DND-41 (cell line): ENCODE measurements at regions not wholly inside any gene's neighbourhood (a gene's known extent, or its start where the extent isn't known, plus 50 kb on each side); places are given as distances from the start of the nearest gene placed in this dataset.

ENCODE experiments used
- ATAC-seq: fragments of 200-7000 bp; cut with Tn5 transposase; 3 replicates; pipeline ENCODE4 v1.9.1; 2021; ENCODE audit warnings: low read depth; ENCODE audit not compliant: insufficient read depth
- DNase-seq: peaks from one replicate; pipeline ENCODE4 v3.0.0-alpha.2; 2020
- H2AFZ ChIP-seq: 2 replicates; pipeline ENCODE4 v1.6.0; 2012; ENCODE audit warnings: low read depth, low read length
- H3K27ac ChIP-seq: 2 replicates; pipeline ENCODE4 v1.5.1; 2012; ENCODE audit warnings: low read length, inconsistent platforms
- H3K27me3 ChIP-seq: fragments of 200-600 bp; sonication (generic); 2 replicates; pipeline ENCODE4 v1.6.0; 2012; ENCODE audit warnings: low read length, mild to moderate bottlenecking, inconsistent platforms; ENCODE audit not compliant: insufficient read depth, poor library complexity
- H3K36me3 ChIP-seq: 2 replicates; pipeline ENCODE4 v1.5.1; 2012; ENCODE audit warnings: low read length, inconsistent platforms; ENCODE audit not compliant: insufficient read depth
- H3K4me1 ChIP-seq: 2 replicates; pipeline ENCODE4 v1.5.1; 2012; ENCODE audit warnings: mild to moderate bottlenecking, low read length; ENCODE audit not compliant: insufficient read depth
- H3K4me2 ChIP-seq: 2 replicates; pipeline ENCODE4 v1.6.0; 2012; ENCODE audit warnings: mild to moderate bottlenecking, moderate library complexity, low read length, inconsistent platforms; ENCODE audit not compliant: insufficient read depth
- H3K4me3 ChIP-seq, 2 experiments: fragments of 200-600 bp in 1 of 2; shearing (Covaris generic) in 1 of 2; 2 replicates each; pipeline ENCODE4 v1.5.1; 2012 to 2016; ENCODE audit warnings: inconsistent platforms in 2 of 2, low read length in 2 of 2, mild to moderate bottlenecking in 2 of 2, low read depth in 1 of 2, moderate library complexity in 1 of 2
- H3K79me2 ChIP-seq: 2 replicates; pipeline ENCODE4 v1.6.0; 2012; ENCODE audit warnings: low read length, inconsistent platforms; ENCODE audit not compliant: insufficient read depth
- H3K9ac ChIP-seq: 2 replicates; pipeline ENCODE4 v1.6.0; 2012; ENCODE audit warnings: low read depth, mild to moderate bottlenecking, inconsistent platforms, low read length, moderate library complexity
- H3K9me3 ChIP-seq: 2 replicates; pipeline ENCODE4 v1.5.1; 2012; ENCODE audit warnings: low read length, moderate library complexity, mild to moderate bottlenecking, inconsistent platforms; ENCODE audit not compliant: insufficient read depth, severe bottlenecking
- H4K20me1 ChIP-seq: 2 replicates; pipeline ENCODE4 v1.6.0; 2012; ENCODE audit warnings: low read length; ENCODE audit not compliant: insufficient read depth
- EZH2 ChIP-seq: IDR thresholded peaks from 3 replicates; pipeline ENCODE4 v1.6.1; 2012; ENCODE audit warnings: borderline replicate concordance, low read depth, mild to moderate bottlenecking, moderate library complexity, low read length, inconsistent platforms; ENCODE audit not compliant: severe bottlenecking
- TF ChIP-seq, protein P1 (sequence below): IDR thresholded peaks from 2 replicates; pipeline ENCODE4 v1.5.1; 2012; ENCODE audit warnings: borderline replicate concordance, low read length, moderate library complexity, mild to moderate bottlenecking; ENCODE audit not compliant: poor library complexity, severe bottlenecking; ENCODE audit errors: extremely low read depth

DNA sequence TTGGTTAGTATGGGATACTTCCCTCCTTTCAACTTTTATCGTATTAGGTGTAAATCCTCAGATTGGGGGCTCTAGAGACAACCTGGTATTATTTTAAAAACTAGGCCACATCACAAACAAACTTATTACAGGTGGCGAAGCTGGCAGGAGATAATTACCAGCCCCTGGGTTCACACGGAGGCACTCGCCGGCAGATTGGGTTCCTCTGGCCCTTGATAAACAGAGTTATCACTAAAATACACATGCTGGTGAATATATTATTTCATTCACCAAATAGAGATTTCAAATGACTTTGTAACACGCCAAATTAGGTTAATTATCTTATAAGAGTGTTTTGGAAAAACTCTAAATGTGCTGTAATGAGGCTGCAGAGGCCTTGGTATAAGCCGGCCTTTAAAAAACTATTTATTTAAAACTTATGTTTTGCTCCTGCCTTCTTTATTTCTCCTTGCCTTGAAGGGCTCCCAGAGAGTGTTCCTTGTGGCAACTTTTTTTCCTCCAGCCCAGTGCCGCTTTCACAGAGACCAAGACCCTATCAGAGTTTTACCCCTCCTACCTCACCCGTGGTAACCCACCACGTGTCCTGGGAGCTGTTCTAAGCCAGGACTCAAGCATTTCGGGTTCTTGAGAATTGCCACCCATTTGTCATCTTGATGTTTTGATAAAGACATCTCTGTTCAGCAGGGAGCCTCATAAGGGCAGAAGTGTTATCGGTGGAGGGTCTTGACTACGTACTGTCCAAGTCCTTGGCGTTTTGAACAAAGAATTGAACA, 468.6 kb upstream of the CFAP20DC start:
- no peak for DNase-seq
- Histone ChIP-seq H3K79me2 (no peaks in the 10 kb centered on the region), H2AFZ (no peak overlapping the region)

DNA sequence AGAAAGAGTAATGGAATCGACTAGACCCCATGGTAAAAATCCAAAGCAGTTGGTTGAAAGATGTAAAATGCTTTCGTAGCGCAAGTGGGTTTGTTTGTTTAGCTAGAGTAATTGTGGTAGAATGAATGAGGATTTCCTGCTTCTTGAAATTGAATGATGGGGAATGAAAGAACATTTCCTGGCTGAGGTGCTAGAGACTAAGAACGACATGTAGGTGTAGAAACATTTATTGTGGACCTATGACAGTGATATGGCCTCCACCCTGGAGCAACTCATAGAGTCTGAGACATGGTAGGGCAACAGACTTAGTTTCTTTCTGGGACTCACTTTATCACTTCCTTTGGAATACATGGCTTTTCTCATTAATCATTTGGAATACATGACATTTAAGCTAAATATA, 467.6 kb upstream of the CFAP20DC start:
- H4K20me1 ChIP-seq: no peaks in the 10 kb centered on the region
- H3K9me3 ChIP-seq: no peaks in the 10 kb centered on the region
- H3K79me2 ChIP-seq: no peaks in the 10 kb centered on the region
- peaks cover 22% of the 10 kb centered on the region for H3K4me1 ChIP-seq
- H3K36me3 ChIP-seq: no peaks in the 10 kb centered on the region
- DNase-seq (no peak), ATAC-seq (no peak)
- H3K27ac ChIP-seq: no peak overlapping the region
- no peak for TF ChIP-seq EZH2
- no peaks in the 10 kb centered on the region for H3K27me3 ChIP-seq
- H3K9ac ChIP-seq: no peak overlapping the region
- no peak overlapping the region for H3K4me2 ChIP-seq
- H2AFZ ChIP-seq: no peak overlapping the region
- no peak overlapping the region for H3K4me3 ChIP-seq

More for the DNA sequence above, 468.6 kb upstream of the CFAP20DC start:
- ATAC-seq: no peak
- H3K27ac ChIP-seq: no peak overlapping the region
- H3K9me3 ChIP-seq: no peaks in the 10 kb centered on the region
- no peak overlapping the region for H3K9ac ChIP-seq
- no peak overlapping the region for H3K4me2 ChIP-seq
- no peak overlapping the region for H3K4me3 ChIP-seq
- H3K36me3 ChIP-seq: no peaks in the 10 kb centered on the region
- H3K4me1 ChIP-seq: peaks cover 22% of the 10 kb centered on the region
- no peaks in the 10 kb centered on the region for H3K27me3 ChIP-seq
- TF ChIP-seq EZH2: no peak
- TF ChIP-seq, protein P1, sequence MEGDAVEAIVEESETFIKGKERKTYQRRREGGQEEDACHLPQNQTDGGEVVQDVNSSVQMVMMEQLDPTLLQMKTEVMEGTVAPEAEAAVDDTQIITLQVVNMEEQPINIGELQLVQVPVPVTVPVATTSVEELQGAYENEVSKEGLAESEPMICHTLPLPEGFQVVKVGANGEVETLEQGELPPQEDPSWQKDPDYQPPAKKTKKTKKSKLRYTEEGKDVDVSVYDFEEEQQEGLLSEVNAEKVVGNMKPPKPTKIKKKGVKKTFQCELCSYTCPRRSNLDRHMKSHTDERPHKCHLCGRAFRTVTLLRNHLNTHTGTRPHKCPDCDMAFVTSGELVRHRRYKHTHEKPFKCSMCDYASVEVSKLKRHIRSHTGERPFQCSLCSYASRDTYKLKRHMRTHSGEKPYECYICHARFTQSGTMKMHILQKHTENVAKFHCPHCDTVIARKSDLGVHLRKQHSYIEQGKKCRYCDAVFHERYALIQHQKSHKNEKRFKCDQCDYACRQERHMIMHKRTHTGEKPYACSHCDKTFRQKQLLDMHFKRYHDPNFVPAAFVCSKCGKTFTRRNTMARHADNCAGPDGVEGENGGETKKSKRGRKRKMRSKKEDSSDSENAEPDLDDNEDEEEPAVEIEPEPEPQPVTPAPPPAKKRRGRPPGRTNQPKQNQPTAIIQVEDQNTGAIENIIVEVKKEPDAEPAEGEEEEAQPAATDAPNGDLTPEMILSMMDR: no peak
- no peaks in the 10 kb centered on the region for H4K20me1 ChIP-seq

DNA sequence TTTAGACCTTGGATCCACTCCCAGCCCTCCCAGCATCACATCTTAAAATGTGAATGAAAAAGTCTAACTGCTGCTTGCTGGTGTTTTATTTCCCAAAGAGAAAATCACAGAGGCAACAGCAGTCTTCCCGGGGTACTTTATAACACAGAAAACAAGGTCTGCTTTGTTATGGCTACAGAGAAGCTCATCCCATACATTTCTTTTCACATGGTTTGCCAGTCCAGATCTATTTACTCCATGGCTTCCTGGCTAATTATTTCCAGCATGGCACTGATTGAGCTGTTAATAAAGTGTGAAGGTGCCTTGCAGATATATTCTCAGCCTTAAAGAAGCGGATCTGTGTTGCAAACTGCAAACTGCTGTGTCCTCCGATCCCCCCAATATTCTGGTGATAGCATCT, 466.1 kb upstream of the CFAP20DC start:
- Histone ChIP-seq H3K4me3 (no peak overlapping the region), H3K9ac (peak overlapping the region; percentile 39; the same call in 1 of the 2 replicates), H3K36me3 (no peaks in the 10 kb centered on the region), H3K79me2 (no peaks in the 10 kb centered on the region), H3K4me2 (peak overlapping the region; percentile 50; the same call in 1 of the 2 replicates), H3K4me1 (peaks cover 26% of the 10 kb centered on the region), H3K27ac (no peak overlapping the region; the same call in 1 of the 2 replicates), H4K20me1 (no peaks in the 10 kb centered on the region), H3K27me3 (no peaks in the 10 kb centered on the region), H2AFZ (no peak overlapping the region), H3K9me3 (no peaks in the 10 kb centered on the region)
- ATAC-seq (no peak), DNase-seq (no peak)
- TF ChIP-seq, protein P1: no peak
- TF ChIP-seq EZH2: no peak

DNA sequence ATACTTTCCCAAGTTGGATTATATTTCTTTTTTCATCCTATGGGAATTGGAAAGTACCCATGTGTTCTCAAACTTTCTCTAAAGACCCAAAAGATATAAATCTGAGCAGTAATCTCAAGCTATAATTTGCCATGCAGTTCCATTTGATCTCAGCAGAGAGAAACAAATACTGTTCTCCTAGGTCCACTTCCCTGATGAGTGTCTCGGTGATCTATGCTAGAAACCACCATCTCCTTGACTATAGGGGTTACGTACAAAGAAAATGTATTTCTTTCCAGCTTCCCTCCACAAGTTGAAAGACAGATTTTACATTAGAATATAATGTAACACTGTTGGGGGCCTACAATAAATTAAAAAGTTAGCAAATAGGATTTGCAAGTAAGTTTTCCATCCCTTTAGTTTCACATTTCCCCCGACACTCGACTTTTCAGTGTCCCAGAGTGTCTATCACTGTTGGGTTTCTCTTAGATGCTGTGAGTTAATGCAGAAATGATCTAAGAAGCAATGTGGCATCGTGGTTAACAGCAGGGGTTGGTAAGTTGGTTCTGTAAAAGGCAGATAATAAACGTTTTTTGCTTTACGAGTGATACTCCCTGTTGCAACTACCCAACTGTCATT, 465.1 kb upstream of the CFAP20DC start:
- TF ChIP-seq, protein P1: no peak
- TF ChIP-seq EZH2: no peak
- no peaks in the 10 kb centered on the region for H3K27me3 ChIP-seq
- peak overlapping the region in 1 of 2 experiments; percentile 45; a peak in 2 of 4 replicates for H3K4me3 ChIP-seq
- H3K36me3 ChIP-seq: no peaks in the 10 kb centered on the region
- H2AFZ ChIP-seq: peak overlapping the region; percentile 61
- no peaks in the 10 kb centered on the region for H3K79me2 ChIP-seq
- H3K9ac ChIP-seq: peak overlapping the region; percentile 39
- H4K20me1 ChIP-seq: no peaks in the 10 kb centered on the region
- H3K4me2 ChIP-seq: peak overlapping the region; percentile 50
- peak overlapping the region; percentile 68 for H3K27ac ChIP-seq
- peaks cover 26% of the 10 kb centered on the region for H3K4me1 ChIP-seq
- no peaks in the 10 kb centered on the region for H3K9me3 ChIP-seq
- peak; percentile 17 for DNase-seq
- peak; percentile 88 for ATAC-seq
